ENCODE measurements at regions not wholly inside any gene's neighbourhood (a gene's known extent, or its start where the extent isn't known, plus 50 kb on each side); places are given as distances from the start of the nearest gene placed in this dataset.

DNA sequence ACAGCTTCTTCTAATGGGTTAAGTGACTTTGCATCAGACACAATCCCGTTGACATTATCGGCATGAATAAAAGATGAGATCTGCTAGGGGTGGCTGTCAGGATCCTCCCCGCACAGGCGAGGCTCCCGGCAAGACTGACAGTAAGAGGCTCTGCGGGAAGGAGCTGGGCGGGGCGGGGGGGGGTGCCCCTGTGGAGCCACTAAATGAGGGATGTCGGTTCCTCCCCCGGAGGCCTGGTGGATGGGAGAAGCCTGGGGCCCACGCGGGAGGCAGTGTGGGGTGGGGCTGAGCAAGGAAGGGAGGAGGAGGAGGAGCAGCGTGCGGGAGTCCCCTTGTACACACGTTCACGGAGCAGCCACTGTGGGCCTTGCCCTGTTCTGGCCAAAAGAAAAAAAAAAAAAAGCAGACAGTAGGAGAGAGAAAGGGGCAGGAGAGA is 190.9 kb upstream of the GSE1 start:
- Histone ChIP-seq H3K9me3 (no peaks in the 10 kb centered on the region), H3K27ac (no peak overlapping the region), H3K36me3 (no peaks in the 10 kb centered on the region), H3K4me1 (peaks cover 26% of the 10 kb centered on the region), H3K27me3 (no peaks in the 10 kb centered on the region), H3K4me3 (no peak overlapping the region)
- 28% methylated on average over 16 of the region's 16 CpGs for WGBS
- DNase-seq (ENCODE audit: low spot score in 2 of 2), result no peak
- TF ChIP-seq, protein P1, sequence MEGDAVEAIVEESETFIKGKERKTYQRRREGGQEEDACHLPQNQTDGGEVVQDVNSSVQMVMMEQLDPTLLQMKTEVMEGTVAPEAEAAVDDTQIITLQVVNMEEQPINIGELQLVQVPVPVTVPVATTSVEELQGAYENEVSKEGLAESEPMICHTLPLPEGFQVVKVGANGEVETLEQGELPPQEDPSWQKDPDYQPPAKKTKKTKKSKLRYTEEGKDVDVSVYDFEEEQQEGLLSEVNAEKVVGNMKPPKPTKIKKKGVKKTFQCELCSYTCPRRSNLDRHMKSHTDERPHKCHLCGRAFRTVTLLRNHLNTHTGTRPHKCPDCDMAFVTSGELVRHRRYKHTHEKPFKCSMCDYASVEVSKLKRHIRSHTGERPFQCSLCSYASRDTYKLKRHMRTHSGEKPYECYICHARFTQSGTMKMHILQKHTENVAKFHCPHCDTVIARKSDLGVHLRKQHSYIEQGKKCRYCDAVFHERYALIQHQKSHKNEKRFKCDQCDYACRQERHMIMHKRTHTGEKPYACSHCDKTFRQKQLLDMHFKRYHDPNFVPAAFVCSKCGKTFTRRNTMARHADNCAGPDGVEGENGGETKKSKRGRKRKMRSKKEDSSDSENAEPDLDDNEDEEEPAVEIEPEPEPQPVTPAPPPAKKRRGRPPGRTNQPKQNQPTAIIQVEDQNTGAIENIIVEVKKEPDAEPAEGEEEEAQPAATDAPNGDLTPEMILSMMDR (IDR thresholded peaks at IDR 0.05), result no peak
- TF ChIP-seq EP300 (IDR thresholded peaks at IDR 0.05), result no peak
- no peak for TF ChIP-seq POLR2A (IDR thresholded peaks at IDR 0.05)
- TF ChIP-seq POLR2AphosphoS5 (IDR thresholded peaks at IDR 0.05), result no peak

DNA sequence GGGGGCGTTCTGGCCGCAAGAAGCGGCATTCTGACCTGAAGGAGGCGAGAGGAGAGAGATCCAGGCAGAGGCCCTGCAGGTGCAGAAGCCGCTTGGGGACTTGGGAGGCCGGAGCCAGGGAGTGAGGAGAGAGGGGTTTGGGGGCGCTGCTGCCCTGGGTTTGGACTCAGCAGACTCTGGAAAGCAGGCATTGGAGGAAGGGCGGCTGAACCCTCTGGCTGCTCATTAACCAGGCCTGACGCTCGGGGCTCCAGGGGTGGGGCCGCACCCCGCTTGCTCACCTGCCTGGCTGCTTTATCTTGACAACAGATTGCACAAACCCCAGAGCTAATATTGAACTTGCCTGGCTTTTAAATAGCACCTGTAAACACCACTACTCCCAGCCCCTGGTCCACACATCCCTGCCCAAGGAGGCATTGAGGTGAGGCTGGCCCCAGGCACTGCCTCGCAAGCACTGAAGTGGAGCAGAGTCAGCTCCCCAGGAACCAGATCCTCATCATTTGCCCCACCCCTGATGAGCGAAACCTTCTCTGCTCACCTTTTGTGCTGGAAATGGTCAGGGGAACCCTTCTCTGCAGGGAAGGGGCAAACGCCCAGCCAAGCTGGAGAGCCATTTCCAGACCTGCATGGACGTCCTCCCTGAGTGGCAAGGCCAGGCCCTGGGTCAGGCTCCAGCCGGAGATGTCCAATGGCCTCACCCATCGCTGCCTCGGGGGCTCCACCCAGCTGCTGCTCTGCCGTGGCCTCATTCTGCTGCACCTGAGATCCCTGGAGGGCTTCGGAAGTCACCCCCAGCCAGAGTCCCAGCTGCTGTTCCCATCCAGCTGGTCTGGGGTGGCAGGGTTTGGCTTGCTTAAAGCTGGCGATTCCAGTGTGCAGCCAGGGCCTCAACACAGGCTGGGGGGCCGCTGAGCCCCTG is 190.2 kb upstream of the GSE1 start:
- DNase-seq (ENCODE audit: low spot score in 2 of 2), result no peak
- H3K27ac ChIP-seq, result no peak overlapping the region

DNA sequence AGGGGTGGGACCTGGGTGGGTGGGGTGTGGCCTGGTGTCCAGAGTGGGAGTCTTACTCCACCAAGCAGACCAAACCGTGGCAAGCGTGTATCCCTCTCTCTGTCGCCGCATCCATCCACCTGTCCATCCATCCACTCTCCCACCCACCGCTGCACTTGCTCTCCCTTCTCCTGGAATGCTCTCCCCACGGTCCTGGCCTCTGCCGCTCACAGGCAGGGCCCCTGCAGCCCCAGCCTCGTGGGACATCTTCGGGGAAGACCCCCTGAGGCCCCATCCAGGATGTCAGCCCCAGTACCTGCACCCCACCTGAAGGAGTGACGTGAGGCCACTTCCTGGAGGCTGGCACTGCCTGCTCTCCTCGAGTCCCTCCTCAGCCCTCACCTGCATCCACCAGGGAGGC is 189.5 kb upstream of the GSE1 start:
- H3K36me3 ChIP-seq, result no peaks in the 10 kb centered on the region
- TF ChIP-seq POLR2AphosphoS5 (IDR thresholded peaks at IDR 0.05) (no peak), POLR2A (IDR thresholded peaks at IDR 0.05) (no peak), EP300 (IDR thresholded peaks at IDR 0.05) (no peak)
- TF ChIP-seq, protein P1 (IDR thresholded peaks at IDR 0.05), result no peak
- no peak overlapping the region for H3K4me3 ChIP-seq
- H3K4me1 ChIP-seq, result peaks cover 26% of the 10 kb centered on the region
- no peak overlapping the region for H3K27ac ChIP-seq
- 91% methylated on average over 11 of the region's 11 CpGs for WGBS
- no peak for DNase-seq (ENCODE audit: low spot score in 2 of 2)
- H3K27me3 ChIP-seq, result no peaks in the 10 kb centered on the region
- no peaks in the 10 kb centered on the region for H3K9me3 ChIP-seq

More for the DNA sequence above, 190.2 kb upstream of the GSE1 start:
- WGBS, result 65% methylated on average over 21 of the region's 23 CpGs
- Histone ChIP-seq H3K27me3 (no peaks in the 10 kb centered on the region), H3K4me3 (no peak overlapping the region), H3K9me3 (no peaks in the 10 kb centered on the region), H3K36me3 (no peaks in the 10 kb centered on the region), H3K4me1 (peaks cover 26% of the 10 kb centered on the region)
- TF ChIP-seq POLR2AphosphoS5 (IDR thresholded peaks at IDR 0.05), result no peak
- TF ChIP-seq POLR2A (IDR thresholded peaks at IDR 0.05), result no peak
- TF ChIP-seq, protein P1 (IDR thresholded peaks at IDR 0.05), result no peak
- TF ChIP-seq EP300 (IDR thresholded peaks at IDR 0.05), result no peak

DNA sequence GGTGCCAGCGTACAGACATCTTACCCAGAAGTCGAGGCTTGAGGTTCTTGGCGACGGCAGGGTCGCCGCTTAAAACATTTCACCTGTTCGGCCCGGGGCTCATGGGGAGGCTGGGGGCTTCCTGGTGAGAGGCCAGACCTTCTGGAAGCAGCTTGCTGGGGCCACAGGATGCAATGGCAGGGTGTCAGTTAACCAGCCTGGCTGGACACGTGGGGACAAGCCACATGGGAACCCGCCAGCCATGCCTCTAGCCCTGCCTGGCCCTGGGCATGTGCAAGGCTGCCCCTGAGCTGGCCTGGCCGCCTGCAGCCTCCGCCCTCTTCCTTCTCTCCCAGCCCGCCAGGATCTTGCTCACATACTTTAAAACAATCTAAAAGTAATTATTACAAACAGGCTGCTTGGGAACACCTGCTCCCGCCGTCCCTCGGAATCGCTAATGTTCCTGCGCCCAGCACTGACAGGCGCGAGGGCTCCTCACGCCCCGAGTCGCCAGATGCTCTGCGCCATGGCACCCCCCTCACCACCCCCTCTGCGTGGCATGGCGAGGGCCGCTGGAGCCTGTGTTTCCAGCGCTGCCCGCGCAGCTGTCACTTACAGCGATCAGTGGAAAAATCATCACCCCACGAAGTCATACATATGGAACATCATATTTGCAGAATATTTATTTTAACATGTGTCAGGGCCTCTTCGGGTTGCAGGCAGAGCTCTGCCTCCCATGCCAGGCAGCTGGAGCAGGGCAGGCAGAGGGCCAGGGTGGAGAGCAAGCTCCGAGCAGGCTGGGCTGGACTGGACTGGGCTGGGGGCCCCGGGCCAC is 188.7 kb upstream of the GSE1 start:
- DNase-seq (ENCODE audit: low spot score in 2 of 2), result peak in 1 of 2 donors; percentile 62
- Histone ChIP-seq H3K27me3 (no peaks in the 10 kb centered on the region), H3K36me3 (no peaks in the 10 kb centered on the region), H3K4me1 (peaks cover 26% of the 10 kb centered on the region), H3K9me3 (no peaks in the 10 kb centered on the region), H3K4me3 (no peak overlapping the region), H3K27ac (no peak overlapping the region)
- TF ChIP-seq POLR2A (IDR thresholded peaks at IDR 0.05), result no peak
- TF ChIP-seq, protein P1 (IDR thresholded peaks at IDR 0.05), result no peak
- TF ChIP-seq EP300 (IDR thresholded peaks at IDR 0.05), result no peak
- no peak for TF ChIP-seq POLR2AphosphoS5 (IDR thresholded peaks at IDR 0.05)
- WGBS, result 81% methylated on average over 35 of the region's 35 CpGs
